ENCODE measurements at regions not wholly inside any gene's neighbourhood (a gene's known extent, or its start where the extent isn't known, plus 50 kb on each side); places are given as distances from the start of the nearest gene placed in this dataset.

GRCh38 chr12:90181216-90181615 lies 472.6 kb upstream of the ATP2B1 start:
- no peak for FAIRE-seq
- no peaks in the 10 kb centered on the region for H3K4me1 ChIP-seq (ENCODE audit: control insufficient read depth in 3 of 3, insufficient read depth in 2 of 3, low read depth in 1 of 3, low read length in 2 of 3)
- H3K4me3 ChIP-seq (ENCODE audit: low read depth in 1 of 3, low read length in 3 of 3): no peak overlapping the region
- no peak overlapping the region for H3K27ac ChIP-seq (ENCODE audit: low read depth in 1 of 3, low read length in 2 of 3)
- no peaks in the 10 kb centered on the region for H3K27me3 ChIP-seq (ENCODE audit: control insufficient read depth in 3 of 3, insufficient read depth in 3 of 3, low read length in 3 of 3)
- no peak for DNase-seq
- no peaks in the 10 kb centered on the region for H3K36me3 ChIP-seq (ENCODE audit: control insufficient read depth in 3 of 3, insufficient read depth in 2 of 3, low read depth in 1 of 3, low read length in 3 of 3)
- H3K9me3 ChIP-seq (ENCODE audit: control insufficient read depth in 2 of 2, insufficient read depth in 1 of 2, low read depth in 1 of 2, low read length in 1 of 2): no peaks in the 10 kb centered on the region
- 71 to 80% (median 76%) methylated on average over 3 of the region's 3 CpGs for WGBS, 3 donors

- no peak overlapping the region for H3K4me3 ChIP-seq (ENCODE audit: low read depth in 1 of 3, low read length in 3 of 3)
- H3K9me3 ChIP-seq (ENCODE audit: control insufficient read depth in 2 of 2, insufficient read depth in 1 of 2, low read depth in 1 of 2, low read length in 1 of 2): no peaks in the 10 kb centered on the region
- WGBS, 3 donors: 95 to 96% (median 96%) methylated on average over 1 of the region's 1 CpG
- H3K36me3 ChIP-seq (ENCODE audit: control insufficient read depth in 3 of 3, insufficient read depth in 2 of 3, low read depth in 1 of 3, low read length in 3 of 3): no peaks in the 10 kb centered on the region
- H3K27me3 ChIP-seq (ENCODE audit: control insufficient read depth in 3 of 3, insufficient read depth in 3 of 3, low read length in 3 of 3): no peaks in the 10 kb centered on the region
- FAIRE-seq (no peak), DNase-seq (no peak)
- H3K27ac ChIP-seq (ENCODE audit: low read depth in 1 of 3, low read length in 2 of 3): no peak overlapping the region
- H3K4me1 ChIP-seq (ENCODE audit: control insufficient read depth in 3 of 3, insufficient read depth in 2 of 3, low read depth in 1 of 3, low read length in 2 of 3): no peaks in the 10 kb centered on the region
Observed at GRCh38 chr12:90174956-90175355, 466.3 kb upstream of the ATP2B1 start.

GRCh38 chr12:90174198-90174510 lies 465.5 kb upstream of the ATP2B1 start:
- no peaks in the 10 kb centered on the region for H3K36me3 ChIP-seq (ENCODE audit: control insufficient read depth in 3 of 3, insufficient read depth in 2 of 3, low read depth in 1 of 3, low read length in 3 of 3)
- WGBS, 3 donors: 31 to 37% (median 32%) methylated on average over 1 of the region's 1 CpG
- no peak overlapping the region for H3K27ac ChIP-seq (ENCODE audit: low read depth in 1 of 3, low read length in 2 of 3)
- no peak overlapping the region for H3K4me3 ChIP-seq (ENCODE audit: low read depth in 1 of 3, low read length in 3 of 3)
- no peak for DNase-seq
- H3K4me1 ChIP-seq (ENCODE audit: control insufficient read depth in 3 of 3, insufficient read depth in 2 of 3, low read depth in 1 of 3, low read length in 2 of 3): no peaks in the 10 kb centered on the region
- H3K27me3 ChIP-seq (ENCODE audit: control insufficient read depth in 3 of 3, insufficient read depth in 3 of 3, low read length in 3 of 3): no peaks in the 10 kb centered on the region
- no peak for FAIRE-seq
- no peaks in the 10 kb centered on the region for H3K9me3 ChIP-seq (ENCODE audit: control insufficient read depth in 2 of 2, insufficient read depth in 1 of 2, low read depth in 1 of 2, low read length in 1 of 2)

- no peak for DNase-seq
- no peaks in the 10 kb centered on the region for H3K9me3 ChIP-seq (ENCODE audit: control insufficient read depth in 2 of 2, insufficient read depth in 1 of 2, low read depth in 1 of 2, low read length in 1 of 2)
- H3K27me3 ChIP-seq (ENCODE audit: control insufficient read depth in 3 of 3, insufficient read depth in 3 of 3, low read length in 3 of 3): no peaks in the 10 kb centered on the region
- H3K4me1 ChIP-seq (ENCODE audit: control insufficient read depth in 3 of 3, insufficient read depth in 2 of 3, low read depth in 1 of 3, low read length in 2 of 3): no peaks in the 10 kb centered on the region
- H3K4me3 ChIP-seq (ENCODE audit: low read depth in 1 of 3, low read length in 3 of 3): no peak overlapping the region
- H3K36me3 ChIP-seq (ENCODE audit: control insufficient read depth in 3 of 3, insufficient read depth in 2 of 3, low read depth in 1 of 3, low read length in 3 of 3): no peaks in the 10 kb centered on the region
- no peak overlapping the region for H3K27ac ChIP-seq (ENCODE audit: low read depth in 1 of 3, low read length in 2 of 3)
- WGBS, 3 donors: 77 to 90% (median 78%) methylated on average over 2 of the region's 2 CpGs
- no peak for FAIRE-seq
Observed at GRCh38 chr12:90173499-90174197, 465.0 kb upstream of the ATP2B1 start.

- Histone ChIP-seq H3K9me3 (ENCODE audit: control insufficient read depth in 2 of 2, insufficient read depth in 1 of 2, low read depth in 1 of 2, low read length in 1 of 2) (no peaks in the 10 kb centered on the region), H3K27me3 (ENCODE audit: control insufficient read depth in 3 of 3, insufficient read depth in 3 of 3, low read length in 3 of 3) (no peaks in the 10 kb centered on the region), H3K36me3 (ENCODE audit: control insufficient read depth in 3 of 3, insufficient read depth in 2 of 3, low read depth in 1 of 3, low read length in 3 of 3) (no peaks in the 10 kb centered on the region), H3K4me1 (ENCODE audit: control insufficient read depth in 3 of 3, insufficient read depth in 2 of 3, low read depth in 1 of 3, low read length in 2 of 3) (no peaks in the 10 kb centered on the region), H3K4me3 (ENCODE audit: low read depth in 1 of 3, low read length in 3 of 3) (no peak overlapping the region), H3K27ac (ENCODE audit: low read depth in 1 of 3, low read length in 2 of 3) (no peak overlapping the region)
- FAIRE-seq (no peak), DNase-seq (no peak)
- WGBS, 3 donors: 55 to 85% (median 60%) methylated on average over 3 of the region's 3 CpGs
Observed at GRCh38 chr12:90172524-90172923, 463.9 kb upstream of the ATP2B1 start.

- no peak for DNase-seq
- no peaks in the 10 kb centered on the region for H3K27me3 ChIP-seq (ENCODE audit: control insufficient read depth in 3 of 3, insufficient read depth in 3 of 3, low read length in 3 of 3)
- H3K4me1 ChIP-seq (ENCODE audit: control insufficient read depth in 3 of 3, insufficient read depth in 2 of 3, low read depth in 1 of 3, low read length in 2 of 3): no peaks in the 10 kb centered on the region
- no peaks in the 10 kb centered on the region for H3K36me3 ChIP-seq (ENCODE audit: control insufficient read depth in 3 of 3, insufficient read depth in 2 of 3, low read depth in 1 of 3, low read length in 3 of 3)
- no peak overlapping the region for H3K4me3 ChIP-seq (ENCODE audit: low read depth in 1 of 3, low read length in 3 of 3)
- no peak for FAIRE-seq
- no peak overlapping the region for H3K27ac ChIP-seq (ENCODE audit: low read depth in 1 of 3, low read length in 2 of 3)
- no peaks in the 10 kb centered on the region for H3K9me3 ChIP-seq (ENCODE audit: control insufficient read depth in 2 of 2, insufficient read depth in 1 of 2, low read depth in 1 of 2, low read length in 1 of 2)
- WGBS, 3 donors: 78 to 88% (median 81%) methylated on average over 1 of the region's 1 CpG
Observed at GRCh38 chr12:90170740-90171139, 462.1 kb upstream of the ATP2B1 start.

- Histone ChIP-seq H3K4me1 (ENCODE audit: control insufficient read depth in 3 of 3, insufficient read depth in 2 of 3, low read depth in 1 of 3, low read length in 2 of 3) (no peaks in the 10 kb centered on the region), H3K4me3 (ENCODE audit: low read depth in 1 of 3, low read length in 3 of 3) (no peak overlapping the region), H3K36me3 (ENCODE audit: control insufficient read depth in 3 of 3, insufficient read depth in 2 of 3, low read depth in 1 of 3, low read length in 3 of 3) (no peaks in the 10 kb centered on the region), H3K27me3 (ENCODE audit: control insufficient read depth in 3 of 3, insufficient read depth in 3 of 3, low read length in 3 of 3) (no peaks in the 10 kb centered on the region), H3K9me3 (ENCODE audit: control insufficient read depth in 2 of 2, insufficient read depth in 1 of 2, low read depth in 1 of 2, low read length in 1 of 2) (no peaks in the 10 kb centered on the region), H3K27ac (ENCODE audit: low read depth in 1 of 3, low read length in 2 of 3) (no peak overlapping the region)
- DNase-seq: no peak
- no peak for FAIRE-seq
- WGBS, 3 donors: 90 to 98% (median 90%) methylated on average over 8 of the region's 8 CpGs
Observed at GRCh38 chr12:90167518-90168208, 459.0 kb upstream of the ATP2B1 start.

GRCh38 chr12:90166671-90167070 lies 458.0 kb upstream of the ATP2B1 start:
- Histone ChIP-seq H3K27me3 (ENCODE audit: control insufficient read depth in 3 of 3, insufficient read depth in 3 of 3, low read length in 3 of 3) (no peaks in the 10 kb centered on the region), H3K4me3 (ENCODE audit: low read depth in 1 of 3, low read length in 3 of 3) (no peak overlapping the region), H3K27ac (ENCODE audit: low read depth in 1 of 3, low read length in 2 of 3) (no peak overlapping the region), H3K4me1 (ENCODE audit: control insufficient read depth in 3 of 3, insufficient read depth in 2 of 3, low read depth in 1 of 3, low read length in 2 of 3) (no peaks in the 10 kb centered on the region), H3K36me3 (ENCODE audit: control insufficient read depth in 3 of 3, insufficient read depth in 2 of 3, low read depth in 1 of 3, low read length in 3 of 3) (no peaks in the 10 kb centered on the region), H3K9me3 (ENCODE audit: control insufficient read depth in 2 of 2, insufficient read depth in 1 of 2, low read depth in 1 of 2, low read length in 1 of 2) (peaks cover 0 to 2% of the 10 kb centered on the region in 2 donors)
- DNase-seq: no peak
- 77 to 94% (median 90%) methylated on average over 2 of the region's 2 CpGs for WGBS, 3 donors
- FAIRE-seq: no peak

- Histone ChIP-seq H3K9me3 (ENCODE audit: control insufficient read depth in 2 of 2, insufficient read depth in 1 of 2, low read depth in 1 of 2, low read length in 1 of 2) (peaks cover 0 to 5% of the 10 kb centered on the region in 2 donors), H3K4me3 (ENCODE audit: low read depth in 1 of 3, low read length in 3 of 3) (no peak overlapping the region), H3K27me3 (ENCODE audit: control insufficient read depth in 3 of 3, insufficient read depth in 3 of 3, low read length in 3 of 3) (no peaks in the 10 kb centered on the region), H3K4me1 (ENCODE audit: control insufficient read depth in 3 of 3, insufficient read depth in 2 of 3, low read depth in 1 of 3, low read length in 2 of 3) (no peaks in the 10 kb centered on the region), H3K27ac (ENCODE audit: low read depth in 1 of 3, low read length in 2 of 3) (no peak overlapping the region), H3K36me3 (ENCODE audit: control insufficient read depth in 3 of 3, insufficient read depth in 2 of 3, low read depth in 1 of 3, low read length in 3 of 3) (no peaks in the 10 kb centered on the region)
- DNase-seq (no peak), FAIRE-seq (no peak)
- 79 to 88% (median 83%) methylated on average over 1 of the region's 1 CpG for WGBS, 3 donors
Observed at GRCh38 chr12:90166012-90166411, 457.4 kb upstream of the ATP2B1 start.
